Stimulated activated CD4-positive, alpha-beta T cell treated with anti-CD3 and anti-CD28 coated beads, Interleukin-1b, Interleukin-23, amount 100 ng/mL, for 4 hours (primary cell): ENCODE measurements at regions not wholly inside any gene's neighbourhood (a gene's known extent, or its start where the extent isn't known, plus 50 kb on each side); places are given as distances from the start of the nearest gene placed in this dataset.
"Not testable (repeated sequence)": the region's sequence is repeated elsewhere in the genome, so short reads cannot be mapped to it uniquely, and the experiment has no call there.

ENCODE experiments used
- DNase-seq, 2 donors: peaks; one replicate each; pipeline ENCODE4 v3.0.0-alpha.2; 2020; ENCODE audit warnings: low read depth in 2 of 2

- DNase-seq, result no peak
These were observed 92.9 kb upstream of the FGGY start for GRCh38 chr1:59204001-59204400.

GRCh38 chr1:59206616-59207015, 90.3 kb upstream of the FGGY start:
- DNase-seq, result not testable (repeated sequence)

GRCh38 chr1:59210430-59210829, 86.5 kb upstream of the FGGY start:
- DNase-seq, result not testable (repeated sequence)

- no peak for DNase-seq
These were observed 84.2 kb upstream of the FGGY start for GRCh38 chr1:59212706-59213105.

- DNase-seq, result no peak
These were observed 82.4 kb upstream of the FGGY start for GRCh38 chr1:59214248-59215208.

GRCh38 chr1:59215766-59216291, 81.1 kb upstream of the FGGY start:
- no peak for DNase-seq

- not testable (repeated sequence) for DNase-seq
These were observed 79.5 kb upstream of the FGGY start for GRCh38 chr1:59217439-59217838.

GRCh38 chr1:59218521-59219236, 78.2 kb upstream of the FGGY start:
- no peak for DNase-seq

- DNase-seq, result no peak
These were observed 77.0 kb upstream of the FGGY start for GRCh38 chr1:59219916-59220315.

- no peak for DNase-seq
These were observed 76.5 kb upstream of the FGGY start for GRCh38 chr1:59220356-59220755.

- DNase-seq, result no peak
These were observed 73.7 kb upstream of the FGGY start for GRCh38 chr1:59223198-59223597.

- DNase-seq, result no peak
These were observed 72.8 kb upstream of the FGGY start for GRCh38 chr1:59223989-59224634.

GRCh38 chr1:59225594-59226316, 71.1 kb upstream of the FGGY start:
- DNase-seq, result no peak

- no peak for DNase-seq
These were observed 67.8 kb upstream of the FGGY start for GRCh38 chr1:59229138-59229537.

GRCh38 chr1:59230622-59231021, 66.3 kb upstream of the FGGY start:
- DNase-seq, result no peak

GRCh38 chr1:59232216-59232615, 64.7 kb upstream of the FGGY start:
- no peak for DNase-seq

- no peak for DNase-seq
These were observed 63.5 kb upstream of the FGGY start for GRCh38 chr1:59233444-59233843.

GRCh38 chr1:59236721-59237545, 60.0 kb upstream of the FGGY start:
- no peak for DNase-seq

GRCh38 chr1:59237900-59238299, 59.0 kb upstream of the FGGY start:
- no peak for DNase-seq

- DNase-seq, result no peak
These were observed 58.5 kb upstream of the FGGY start for GRCh38 chr1:59238333-59238934.
